GM19438 (cell line): ENCODE measurements at regions not wholly inside any gene's neighbourhood (a gene's known extent, or its start where the extent isn't known, plus 50 kb on each side); places are given as distances from the start of the nearest gene placed in this dataset.
"Not testable (repeated sequence)": the region's sequence is repeated elsewhere in the genome, so short reads cannot be mapped to it uniquely, and the experiment has no call there.

ENCODE experiments used
- ATAC-seq: cut with Tn5 transposase; IDR thresholded peaks from one replicate; pipeline ENCODE4 v1.9.1; 2021; ENCODE audit warnings: low read depth; ENCODE audit not compliant: unreplicated experiment

DNA sequence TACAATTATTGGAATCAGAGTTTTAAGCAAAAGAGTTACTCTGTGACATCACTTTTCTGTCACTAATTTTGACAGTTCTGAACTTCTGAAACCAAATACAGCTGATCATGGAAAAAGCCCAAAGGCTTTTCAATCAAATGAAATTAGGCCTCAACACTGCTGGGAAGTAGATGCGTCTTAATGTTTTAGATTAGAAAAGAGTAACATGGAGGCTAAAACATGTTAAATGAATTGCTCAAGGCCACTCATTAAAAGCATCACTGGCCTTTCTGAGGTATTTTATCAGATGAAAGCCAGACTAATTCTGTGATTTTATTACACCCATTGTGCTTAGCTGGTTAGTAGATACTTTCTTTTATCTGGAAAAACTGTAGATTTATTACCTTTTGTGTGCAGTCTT, 672.6 kb downstream of the CENPC start:
- ATAC-seq: no peak

DNA sequence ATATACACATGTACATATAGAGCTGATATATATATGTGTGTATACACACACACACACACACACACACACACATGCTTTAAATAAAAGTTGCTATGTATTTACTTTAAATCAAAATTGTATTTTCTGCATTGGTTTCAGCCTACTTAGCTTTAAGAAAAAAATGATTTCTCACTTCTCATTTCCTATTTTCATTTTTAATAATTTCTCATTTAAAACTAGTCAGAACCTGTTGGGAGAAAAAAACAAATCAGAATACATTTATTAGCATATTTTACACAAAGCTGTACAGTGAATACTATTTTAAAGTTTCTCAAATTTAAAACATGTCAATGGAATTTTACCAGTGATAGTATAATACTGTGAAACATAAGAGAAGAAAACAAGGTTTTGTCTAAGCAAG, 681.8 kb downstream of the CENPC start:
- no peak for ATAC-seq

DNA sequence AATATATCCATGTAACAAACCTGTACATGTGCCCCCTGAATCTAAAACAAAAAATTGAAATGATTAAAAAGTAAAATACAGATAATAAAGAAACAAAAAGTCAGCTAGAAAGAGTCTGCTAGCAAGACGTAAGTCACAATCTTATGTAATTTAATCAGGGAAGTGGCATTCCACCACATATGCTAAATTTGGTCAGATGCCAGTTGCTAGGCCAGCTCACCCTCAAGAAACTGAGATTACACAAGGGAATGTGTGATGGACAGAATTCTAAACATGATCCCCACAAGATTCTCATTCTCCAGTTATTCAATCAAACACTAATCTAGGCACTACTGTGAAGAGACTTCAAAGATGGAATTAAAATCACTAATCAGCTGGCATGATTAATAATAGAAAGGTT, 689.3 kb downstream of the CENPC start:
- ATAC-seq: no peak

DNA sequence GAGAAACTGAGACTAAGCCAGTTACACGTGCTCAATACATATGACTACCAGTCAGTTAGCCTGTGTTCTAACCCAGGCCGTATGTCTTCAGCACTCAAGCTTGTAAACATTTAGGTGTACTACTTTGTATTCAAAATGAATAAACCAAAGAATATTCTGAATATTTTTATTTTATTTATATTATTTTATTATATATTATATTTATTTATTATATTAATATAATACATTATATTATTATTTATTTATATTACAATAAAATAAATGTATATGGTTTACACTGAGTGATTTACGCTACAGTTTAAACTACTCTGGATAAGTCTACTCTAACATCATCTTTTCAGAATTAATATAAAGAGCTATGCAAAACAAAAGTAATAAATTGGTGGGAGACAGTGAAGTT, 691.5 kb downstream of the CENPC start:
- no peak for ATAC-seq

DNA sequence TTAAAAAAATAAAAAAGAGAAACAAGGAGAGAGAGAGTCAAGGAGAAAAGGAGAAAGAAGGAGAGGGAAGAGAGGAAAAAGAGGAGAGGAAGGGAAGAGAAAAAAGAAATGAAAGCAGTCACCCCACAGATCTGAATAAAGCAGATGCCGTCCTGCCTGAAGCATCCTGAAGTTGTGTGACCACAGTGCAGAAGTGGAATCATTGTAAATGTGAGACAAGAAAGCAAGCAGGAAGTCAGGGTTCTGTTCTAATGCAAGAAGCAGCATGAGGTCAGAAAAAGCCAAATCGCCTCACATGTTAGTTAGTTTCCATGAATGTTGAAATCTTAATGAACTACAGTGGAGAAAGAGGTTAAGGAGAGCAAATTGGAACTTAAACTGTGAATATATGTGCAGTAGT, 692.5 kb downstream of the CENPC start:
- ATAC-seq: no peak

DNA sequence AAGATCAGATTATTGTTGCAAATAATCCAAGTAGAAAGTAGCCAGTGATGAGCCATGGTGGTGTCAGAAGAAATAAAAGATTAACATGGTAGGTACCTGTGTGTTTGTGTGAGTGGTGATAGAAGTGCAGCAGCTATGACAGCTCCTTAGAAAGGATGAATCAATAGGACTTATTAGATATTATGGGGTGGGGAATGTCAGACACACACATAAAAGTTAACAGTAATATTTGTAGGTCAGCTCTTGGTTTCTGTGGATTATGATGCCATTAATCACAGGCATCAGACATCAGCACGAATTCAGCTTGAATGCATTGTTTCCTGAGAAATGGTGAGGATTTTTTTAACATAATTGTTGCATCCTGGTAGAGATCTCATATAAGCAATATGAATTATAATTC, 695.7 kb downstream of the CENPC start:
- no peak for ATAC-seq

DNA sequence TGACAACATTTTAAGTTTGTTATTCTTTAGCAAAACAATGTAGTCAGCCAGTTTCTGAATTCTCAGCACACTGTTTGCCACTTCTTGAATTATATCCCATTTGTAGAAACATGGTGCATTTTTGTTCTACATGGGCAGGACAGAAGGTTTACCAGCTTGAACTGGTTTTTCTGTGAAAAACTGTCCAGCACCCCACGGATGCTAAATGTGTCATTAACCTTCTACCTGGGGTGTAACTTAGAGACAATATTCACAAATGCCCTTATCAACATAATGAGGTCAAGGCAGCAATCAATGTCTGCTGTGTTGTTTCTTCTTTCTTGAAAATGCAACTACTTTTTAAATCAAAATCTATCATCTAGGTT, 702.6 kb downstream of the CENPC start:
- no peak for ATAC-seq

DNA sequence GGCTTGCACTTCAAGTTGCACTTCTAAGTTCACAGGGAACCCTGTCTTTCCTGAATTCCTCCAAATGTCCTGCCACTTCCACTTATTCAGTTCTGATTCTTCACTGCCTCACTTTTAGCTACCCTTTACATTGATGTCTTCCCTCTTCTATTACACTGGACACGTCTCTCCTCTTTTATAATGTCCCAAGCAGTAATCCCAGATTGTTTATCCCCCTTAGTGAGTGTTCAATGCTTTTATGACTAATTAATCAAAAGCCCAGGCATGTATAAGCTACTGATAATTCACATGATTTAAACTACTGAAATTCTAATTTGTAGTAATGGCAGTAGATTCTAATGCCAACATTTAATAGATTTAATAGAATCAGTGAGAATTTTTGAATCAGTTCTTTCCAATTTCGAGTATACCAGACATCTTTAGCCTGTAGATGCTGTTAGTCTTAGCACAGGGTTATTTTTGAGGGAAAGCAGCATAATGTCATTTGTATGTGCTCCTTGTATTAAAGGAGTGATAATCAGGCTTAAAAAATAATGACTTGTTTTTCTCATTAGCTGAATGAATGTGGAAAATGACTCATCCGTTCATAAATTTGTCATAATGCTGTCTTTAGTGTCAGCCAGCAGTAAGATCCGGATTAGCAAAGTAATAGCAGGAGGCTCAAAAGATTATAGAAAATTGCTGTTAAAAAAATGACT, 703.1 kb downstream of the CENPC start:
- no peak for ATAC-seq

DNA sequence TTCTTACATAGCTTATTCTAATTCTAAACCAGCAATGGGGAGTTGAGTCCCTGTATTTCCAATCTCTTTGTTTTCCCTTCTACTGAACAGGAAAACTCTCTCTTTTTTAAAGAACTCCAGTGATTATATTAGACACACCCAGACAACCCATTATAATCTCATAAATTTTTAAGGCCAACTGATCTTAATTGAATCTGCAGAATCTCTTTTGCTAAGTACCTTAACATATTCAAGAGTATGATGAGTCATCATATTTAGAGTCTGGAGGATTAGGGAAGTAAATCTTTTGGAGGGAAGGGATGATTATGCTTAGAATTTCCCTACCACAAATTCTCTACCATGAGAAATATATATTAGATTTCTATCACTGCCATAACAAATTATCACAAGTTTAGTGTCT, 705.1 kb downstream of the CENPC start:
- ATAC-seq: no peak

DNA sequence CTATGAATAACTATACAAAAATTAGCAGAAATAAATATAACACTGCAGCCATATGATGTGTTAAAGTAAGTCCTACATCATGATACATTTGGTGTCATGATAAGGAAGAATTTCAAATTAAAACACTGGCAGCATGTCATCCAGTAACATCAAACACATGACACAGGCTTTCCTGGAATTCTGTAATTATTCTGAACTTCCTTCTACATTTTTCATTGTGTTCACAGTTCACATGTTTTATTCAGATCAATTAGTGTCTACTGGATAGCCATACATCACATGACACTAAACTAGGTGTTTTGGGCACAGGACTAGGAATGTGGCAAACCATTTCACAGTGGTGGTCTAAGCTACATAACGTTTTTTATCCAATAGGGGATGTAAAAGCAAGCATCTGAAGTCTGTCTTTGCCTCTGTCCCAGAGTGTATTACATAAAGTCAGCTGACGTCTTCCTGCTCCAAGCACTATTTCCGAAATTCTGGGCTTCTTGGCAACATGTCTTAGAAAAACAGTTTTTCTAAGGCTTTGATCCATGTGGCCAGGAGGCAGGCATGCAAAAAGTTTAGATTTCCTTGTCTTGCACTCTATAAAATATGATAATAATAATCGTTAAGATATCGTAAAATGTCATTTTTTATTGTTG, 707.9 kb downstream of the CENPC start:
- ATAC-seq: no peak

DNA sequence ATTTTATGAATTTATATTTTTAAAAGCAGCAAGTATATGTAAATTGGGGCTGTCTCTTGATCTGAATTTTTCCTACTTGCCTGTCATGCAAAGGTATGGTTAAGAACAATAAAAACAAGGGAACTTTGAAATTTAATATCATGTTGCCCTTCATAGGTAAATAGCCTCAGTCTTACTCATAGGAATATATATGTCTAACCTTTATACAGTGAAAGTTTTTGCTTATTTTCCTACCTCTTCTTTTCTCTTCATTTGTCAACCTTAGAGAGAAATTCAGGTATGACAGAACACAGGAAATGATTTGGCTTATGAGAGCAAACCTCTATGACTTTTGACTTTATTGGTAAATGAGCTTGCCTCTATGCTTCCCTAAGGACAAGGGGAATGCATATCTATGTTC, 716.0 kb downstream of the CENPC start:
- ATAC-seq: no peak

DNA sequence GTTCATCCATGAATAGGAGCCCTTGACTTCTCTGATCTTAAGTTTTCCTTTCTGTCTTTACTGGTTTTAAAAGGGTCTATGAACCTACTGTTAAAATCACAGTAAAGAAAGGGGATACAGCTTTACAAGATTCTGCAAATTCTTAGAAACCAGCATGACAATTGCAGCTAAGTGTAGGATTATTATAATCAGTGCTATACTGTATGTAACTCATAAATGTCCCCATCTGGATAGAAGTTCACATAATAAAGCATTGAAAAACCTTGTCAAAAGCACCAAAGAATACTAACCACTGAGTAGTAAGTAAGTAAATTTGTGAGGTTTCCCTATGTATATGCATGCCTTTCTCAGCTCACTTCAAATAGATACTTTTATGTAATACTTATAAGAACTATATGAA, 724.6 kb downstream of the CENPC start:
- ATAC-seq: no peak

DNA sequence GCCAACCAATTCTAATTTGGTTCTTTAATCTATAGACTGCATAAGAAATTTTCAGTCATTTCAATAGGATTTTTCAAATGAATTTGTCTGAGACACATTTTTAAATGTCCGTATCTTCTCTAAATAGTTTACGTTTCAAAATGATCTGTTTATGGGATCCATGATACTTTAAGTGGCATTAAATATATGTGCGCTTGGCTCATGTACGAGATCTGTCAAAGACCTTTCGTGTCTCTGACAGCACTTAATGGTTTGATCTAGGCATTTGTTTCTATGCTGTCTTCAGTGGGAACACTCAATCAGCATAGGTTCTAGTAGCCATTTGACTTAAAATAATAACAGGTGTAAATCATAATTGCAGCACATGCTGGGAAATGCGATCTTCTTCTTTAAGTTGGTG, 731.0 kb downstream of the CENPC start:
- ATAC-seq: no peak

DNA sequence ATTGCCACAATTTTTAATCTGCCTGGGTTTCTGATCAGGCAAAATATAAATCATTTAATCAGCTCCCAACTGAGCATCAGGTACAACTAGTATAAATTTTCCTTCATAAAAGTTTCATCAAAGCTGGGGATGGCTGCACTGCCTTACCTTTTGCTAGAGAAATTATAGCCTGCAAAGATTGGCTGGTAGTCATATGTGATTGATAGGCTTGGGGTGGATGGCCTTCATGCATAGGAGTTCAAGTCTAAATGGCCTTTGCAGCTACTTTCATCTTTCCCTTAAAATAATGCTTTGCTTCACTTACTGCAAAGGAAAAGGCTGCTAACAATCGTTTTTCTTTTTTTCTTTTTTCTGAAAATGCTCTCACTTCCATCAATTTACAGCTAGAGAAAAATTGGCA, 739.7 kb downstream of the CENPC start:
- ATAC-seq: no peak

DNA sequence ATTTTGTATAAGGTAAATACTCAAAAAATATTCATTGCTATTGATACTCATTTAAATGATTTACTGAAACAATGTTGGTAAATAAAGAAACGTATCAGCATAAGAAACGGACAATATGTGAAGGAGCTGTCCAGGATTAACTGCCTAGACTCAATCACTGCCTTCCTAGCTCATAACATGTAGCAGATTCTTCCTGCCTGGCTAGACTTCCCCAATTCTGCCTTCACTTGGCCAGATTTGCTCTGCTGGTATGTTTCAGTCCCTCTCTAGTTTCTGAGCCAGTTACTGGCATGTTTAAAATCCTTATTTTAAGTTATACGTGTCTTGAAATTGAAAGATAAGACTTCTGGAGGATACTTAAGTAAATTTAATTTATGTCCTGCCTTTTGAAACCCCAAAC, 740.3 kb downstream of the CENPC start:
- ATAC-seq: no peak

DNA sequence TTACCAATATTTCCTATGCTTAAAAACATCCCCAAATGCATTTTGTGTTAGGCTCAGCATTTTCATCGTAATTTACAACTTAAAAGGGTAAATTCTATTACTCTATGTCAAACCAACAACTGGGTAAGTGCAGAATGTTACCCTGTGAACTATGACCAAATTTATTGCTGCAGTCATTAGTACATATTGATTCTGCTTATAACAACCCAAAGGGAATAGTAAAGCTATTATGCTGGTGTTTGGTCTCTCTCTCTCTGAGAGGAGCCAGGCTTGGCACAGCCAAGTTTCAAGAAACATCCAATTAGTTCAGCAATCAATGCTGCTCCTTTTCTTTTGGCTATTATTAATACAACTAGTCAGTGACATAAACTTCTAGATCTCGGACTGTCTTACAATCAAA, 747.7 kb downstream of the CENPC start:
- no peak for ATAC-seq

DNA sequence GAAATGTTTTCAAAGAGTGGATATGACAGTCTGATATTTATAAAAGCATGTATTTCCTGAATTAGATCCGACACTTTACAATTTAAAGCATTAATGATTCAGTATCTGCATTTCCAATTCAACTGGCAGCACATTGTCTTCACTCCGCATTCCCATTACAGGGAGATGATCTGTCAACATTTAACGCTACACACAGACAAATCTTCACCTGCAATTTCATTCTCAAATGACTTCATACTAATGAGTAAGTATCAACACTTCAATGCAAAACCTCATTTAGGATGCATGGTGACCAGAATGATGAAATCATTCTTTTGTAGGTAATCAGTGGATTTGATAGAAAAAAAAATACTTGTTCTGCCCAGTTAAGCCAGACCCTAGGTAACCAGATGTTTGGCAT, 749.6 kb downstream of the CENPC start:
- no peak for ATAC-seq

DNA sequence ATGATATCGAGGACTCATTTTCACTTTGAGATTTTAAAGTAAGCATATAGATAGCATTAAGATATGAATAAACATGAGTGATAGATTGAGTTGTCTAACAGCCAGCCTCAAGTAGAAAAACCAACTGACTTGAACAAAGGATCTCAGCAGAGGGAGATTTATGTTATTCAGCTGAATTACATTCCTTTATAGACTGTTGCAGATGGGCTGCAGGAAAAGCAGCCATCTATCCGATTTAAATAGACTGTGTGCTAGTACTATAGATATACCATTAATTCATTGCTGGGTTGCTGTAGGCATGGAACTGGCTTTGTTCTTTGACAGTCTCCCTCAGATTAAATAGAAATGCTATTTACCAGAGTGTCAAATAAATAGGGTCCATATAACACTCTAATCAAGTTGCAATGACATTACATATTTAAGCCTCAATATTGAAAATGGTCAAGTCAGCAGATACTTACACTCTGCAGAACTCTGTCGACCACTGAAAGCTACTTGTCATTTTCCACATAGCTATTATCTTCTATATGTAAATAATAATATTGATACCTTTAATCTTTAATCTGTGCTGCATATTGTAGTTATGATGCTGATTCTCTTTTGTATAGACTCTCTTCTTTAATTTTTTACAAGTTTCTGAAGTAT, 750.8 kb downstream of the CENPC start:
- ATAC-seq: no peak

DNA sequence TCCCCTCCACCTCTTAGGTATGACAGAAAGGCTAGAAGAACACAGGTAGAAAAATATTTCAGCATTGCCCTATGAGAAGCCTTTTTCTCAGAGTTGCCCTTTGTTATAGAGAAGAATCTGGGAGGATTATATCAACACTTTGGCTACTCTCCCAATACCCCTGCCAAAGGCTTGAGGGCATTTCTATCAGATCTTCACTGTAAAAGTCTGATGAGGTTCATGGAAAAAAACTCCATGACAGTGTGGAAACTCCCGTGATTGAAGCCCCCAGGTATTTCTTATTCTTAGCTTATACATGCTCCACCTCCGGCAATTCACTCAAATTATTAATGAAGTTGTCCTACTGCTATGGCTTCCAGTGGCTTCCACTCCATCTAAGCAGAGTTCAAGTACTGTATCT, 753.6 kb downstream of the CENPC start:
- no peak for ATAC-seq

DNA sequence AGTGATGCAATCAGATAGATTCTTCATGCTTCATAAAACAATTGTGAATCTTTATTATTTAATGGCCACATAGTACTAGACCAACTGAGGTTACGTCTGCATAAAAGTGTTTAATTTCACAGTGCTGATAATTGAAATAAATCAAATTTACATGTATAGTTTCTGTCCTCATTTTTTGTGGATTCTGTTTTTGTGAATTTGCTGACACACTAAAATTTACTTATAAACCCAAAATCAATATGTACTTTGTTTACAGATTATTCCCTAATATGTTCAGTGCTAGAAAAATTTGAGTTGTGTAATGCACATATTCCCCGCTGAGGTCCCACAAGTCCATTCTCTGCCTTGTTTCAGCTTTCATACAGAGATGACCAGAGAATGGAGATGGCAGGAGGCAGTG, 759.8 kb downstream of the CENPC start:
- no peak for ATAC-seq

DNA sequence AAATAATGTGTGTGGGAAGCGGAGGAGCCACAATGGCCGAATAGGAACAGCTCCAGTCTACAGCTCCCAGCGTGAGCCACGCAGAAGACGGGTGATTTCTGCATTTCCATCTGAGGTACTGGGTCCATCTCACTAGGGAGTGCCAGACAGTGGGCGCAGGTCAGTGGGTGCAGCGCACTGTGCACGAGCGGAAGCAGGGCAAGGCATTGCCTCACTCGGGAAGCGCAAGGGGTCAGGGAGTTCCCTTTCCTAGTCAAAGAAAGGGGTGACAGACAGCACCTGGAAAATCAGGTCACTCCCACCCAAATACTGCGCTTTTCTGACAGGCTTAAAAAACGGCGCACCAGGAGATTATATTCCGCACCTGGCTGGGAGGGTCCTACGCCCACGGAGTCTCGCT, 762.6 kb downstream of the CENPC start:
- not testable (repeated sequence) for ATAC-seq

DNA sequence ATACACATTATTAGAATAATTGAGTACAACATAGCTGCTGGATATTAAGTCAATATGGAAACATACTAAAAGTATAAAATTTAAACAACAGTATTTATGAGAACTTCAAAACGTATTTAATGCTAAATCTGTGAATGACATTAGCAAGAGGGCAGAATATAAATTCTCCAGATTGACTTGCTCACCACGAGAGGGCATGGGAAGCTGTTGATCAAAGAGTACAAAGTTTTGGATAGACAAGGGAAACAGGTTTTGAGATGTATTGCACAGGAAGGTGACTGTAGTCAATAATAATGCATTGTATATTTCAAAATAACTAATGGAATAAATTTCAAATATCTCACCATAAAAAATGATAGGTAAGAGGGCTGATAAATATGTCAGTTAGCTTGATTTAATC, 768.2 kb downstream of the CENPC start:
- no peak for ATAC-seq
